ENCODE measurements at regions not wholly inside any gene's neighbourhood (a gene's known extent, or its start where the extent isn't known, plus 50 kb on each side); places are given as distances from the start of the nearest gene placed in this dataset.

- H4K5ac ChIP-seq (ENCODE audit: insufficient read length, low read depth, low read length), result no peak overlapping the region
- no peaks in the 10 kb centered on the region for H3K27me3 ChIP-seq (ENCODE audit: insufficient read depth, low read length)
- H3K79me1 ChIP-seq (ENCODE audit: insufficient read depth, low read depth, low read length, poor library complexity, severe bottlenecking), result no peaks in the 10 kb centered on the region
- no peak overlapping the region for H4K8ac ChIP-seq (replicated peaks; ENCODE audit: insufficient read length, low read depth, low read length)
- H2AFZ ChIP-seq (ENCODE audit: low read length), result no peak overlapping the region
- no peak overlapping the region for H3K4me2 ChIP-seq (ENCODE audit: insufficient read depth, insufficient read length, low read length)
- WGBS (ENCODE audit: extremely low coverage, insufficient read length, low lambda C conversion rate), result no CpG with 5 or more reads among the region's 2 CpGs
- no peak overlapping the region for H3K27ac Mint-ChIP-seq
- H3K14ac ChIP-seq (ENCODE audit: insufficient read depth, low read length), result no peak overlapping the region
- no peak overlapping the region for H3K9ac ChIP-seq (ENCODE audit: extremely low read depth, insufficient read length, low read length)
- no peak overlapping the region for H3K4ac ChIP-seq (ENCODE audit: low read depth, low read length)
- no peak overlapping the region for H2BK15ac ChIP-seq (ENCODE audit: low read depth, low read length)
- no peak for TF ChIP-seq CTCF (conservative IDR thresholded peaks at IDR 0.05)
- H3K4me1 Mint-ChIP-seq, result peaks cover 18 to 33% of the 10 kb centered on the region in 2 experiments
- H3K4me1 ChIP-seq (ENCODE audit: insufficient read depth, low read length), result peaks cover 2% of the 10 kb centered on the region; the same call in 1 of the 2 replicates
- H3K9me3 Mint-ChIP-seq, result no peaks in the 10 kb centered on the region
- DNase-seq, result no peak
- no peak overlapping the region for H3K23ac ChIP-seq (ENCODE audit: insufficient read length, low read depth, low read length)
- no peak overlapping the region for H3K27ac ChIP-seq (ENCODE audit: insufficient read length, low read depth, low read length)
- H4K91ac ChIP-seq (ENCODE audit: insufficient read length, low read depth, low read length), result no peak overlapping the region
- H2AK5ac ChIP-seq (ENCODE audit: insufficient read length, low read length), result no peak overlapping the region
- H2BK5ac ChIP-seq (ENCODE audit: insufficient read length, low read length), result no peak overlapping the region
- H3K36me3 Mint-ChIP-seq (ENCODE audit: insufficient read depth in 1 of 3, low read depth in 3 of 3), result no peaks in the 10 kb centered on the region
- no peaks in the 10 kb centered on the region for H3K27me3 Mint-ChIP-seq (ENCODE audit: low read depth)
- no peaks in the 10 kb centered on the region for H3K23me2 ChIP-seq (ENCODE audit: insufficient read length, low read depth, low read length, poor library complexity, severe bottlenecking)
- H2BK20ac ChIP-seq (ENCODE audit: low read depth, low read length, poor library complexity, severe bottlenecking), result no peak overlapping the region
- no peaks in the 10 kb centered on the region for H4K20me1 ChIP-seq (ENCODE audit: control insufficient read depth, insufficient read depth, insufficient read length)
- no peak overlapping the region for H3K56ac ChIP-seq (ENCODE audit: insufficient read length, low read depth, low read length)
- no peak overlapping the region for H2BK120ac ChIP-seq (ENCODE audit: low read depth, low read length, poor library complexity, severe bottlenecking)
- no peaks in the 10 kb centered on the region for H3K79me2 ChIP-seq (ENCODE audit: insufficient read depth, low read length)
- H3K18ac ChIP-seq (ENCODE audit: insufficient read length, low read depth, low read length), result no peak overlapping the region
- H3K4me3 Mint-ChIP-seq, result no peak overlapping the region
- no peaks in the 10 kb centered on the region for H3K9me3 ChIP-seq (ENCODE audit: control insufficient read depth, low read depth, low read length)
- H2BK12ac ChIP-seq (ENCODE audit: insufficient read length, low read depth, low read length), result no peak overlapping the region
- H3T11ph ChIP-seq (ENCODE audit: low read length), result no peak overlapping the region
Measured at GRCh38 chr13:31925079-31925478, 106.5 kb upstream of the FRY start.
